Activated gamma-delta T cell (primary cell): ENCODE measurements at regions not wholly inside any gene's neighbourhood (a gene's known extent, or its start where the extent isn't known, plus 50 kb on each side); places are given as distances from the start of the nearest gene placed in this dataset.
"Not testable (repeated sequence)": the region's sequence is repeated elsewhere in the genome, so short reads cannot be mapped to it uniquely, and the experiment has no call there.

Experiments used
- DNase-seq: peaks from one replicate; lab custom pipeline; 2025; lab: John Stamatoyannopoulos, UW

- no peak for DNase-seq
Observed at GRCh38 chr21:38614558-38614957, 116.3 kb upstream of the ERG start.

- DNase-seq = no peak
Observed at GRCh38 chr21:38619480-38619879, 121.2 kb upstream of the ERG start.

GRCh38 chr21:38619992-38620479, 121.8 kb upstream of the ERG start:
- DNase-seq = no peak

- no peak for DNase-seq
Observed at GRCh38 chr21:38621132-38621531, 122.9 kb upstream of the ERG start.

GRCh38 chr21:38622081-38622826, 124.0 kb upstream of the ERG start:
- DNase-seq = no peak

GRCh38 chr21:38622827-38623209, 124.5 kb upstream of the ERG start:
- no peak for DNase-seq

GRCh38 chr21:38623552-38623951, 125.3 kb upstream of the ERG start:
- DNase-seq = no peak

- no peak for DNase-seq
Observed at GRCh38 chr21:38625000-38625399, 126.7 kb upstream of the ERG start.

GRCh38 chr21:38626306-38626705, 128.0 kb upstream of the ERG start:
- no peak for DNase-seq

- no peak for DNase-seq
Observed at GRCh38 chr21:38628349-38628748, 130.1 kb upstream of the ERG start.

- DNase-seq = no peak
Observed at GRCh38 chr21:38631206-38631605, 132.9 kb upstream of the ERG start.

- no peak for DNase-seq
Observed at GRCh38 chr21:38631676-38632075, 133.4 kb upstream of the ERG start.

- no peak for DNase-seq
Observed at GRCh38 chr21:38637161-38637560, 138.9 kb upstream of the ERG start.

- DNase-seq = no peak
Observed at GRCh38 chr21:38639571-38640354, 141.5 kb upstream of the ERG start.

GRCh38 chr21:38640355-38640742, 142.1 kb upstream of the ERG start:
- DNase-seq = not testable (repeated sequence)

- no peak for DNase-seq
Observed at GRCh38 chr21:38643404-38644023, 145.2 kb upstream of the ERG start.

- DNase-seq = no peak
Observed at GRCh38 chr21:38645282-38645681, 147.0 kb upstream of the ERG start.

- DNase-seq = no peak
Observed at GRCh38 chr21:38646213-38646837, 148.0 kb upstream of the ERG start.

- no peak for DNase-seq
Observed at GRCh38 chr21:38649120-38649519, 150.8 kb upstream of the ERG start.

GRCh38 chr21:38651570-38651969, 153.3 kb upstream of the ERG start:
- DNase-seq = no peak

GRCh38 chr21:38652396-38652795, 153.3 kb upstream of the ETS2 start:
- DNase-seq = no peak

GRCh38 chr21:38654580-38654979, 151.1 kb upstream of the ETS2 start:
- DNase-seq = no peak
